ENCODE measurements at regions not wholly inside any gene's neighbourhood (a gene's known extent, or its start where the extent isn't known, plus 50 kb on each side); places are given as distances from the start of the nearest gene placed in this dataset.

DNA sequence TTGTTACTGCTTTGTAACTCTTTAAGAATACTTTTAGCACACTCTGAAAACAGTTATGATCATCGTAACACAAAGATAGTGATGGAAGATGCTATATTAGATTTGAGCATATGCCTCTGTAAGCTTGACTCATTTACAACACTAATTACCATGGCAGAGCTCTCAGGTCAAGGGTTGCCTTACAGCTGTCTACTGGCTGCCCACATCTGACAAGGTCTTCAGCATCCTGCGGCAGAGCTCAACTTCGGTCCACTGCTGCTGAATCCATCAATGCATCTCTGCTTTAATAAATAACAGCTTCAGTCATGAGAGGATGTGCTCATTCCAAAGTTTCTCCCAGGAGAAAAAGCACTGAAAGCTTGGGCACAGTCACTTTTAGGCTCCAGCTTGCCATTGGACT is 449.4 kb downstream of the RASEF start:
- TF ChIP-seq, protein P1, sequence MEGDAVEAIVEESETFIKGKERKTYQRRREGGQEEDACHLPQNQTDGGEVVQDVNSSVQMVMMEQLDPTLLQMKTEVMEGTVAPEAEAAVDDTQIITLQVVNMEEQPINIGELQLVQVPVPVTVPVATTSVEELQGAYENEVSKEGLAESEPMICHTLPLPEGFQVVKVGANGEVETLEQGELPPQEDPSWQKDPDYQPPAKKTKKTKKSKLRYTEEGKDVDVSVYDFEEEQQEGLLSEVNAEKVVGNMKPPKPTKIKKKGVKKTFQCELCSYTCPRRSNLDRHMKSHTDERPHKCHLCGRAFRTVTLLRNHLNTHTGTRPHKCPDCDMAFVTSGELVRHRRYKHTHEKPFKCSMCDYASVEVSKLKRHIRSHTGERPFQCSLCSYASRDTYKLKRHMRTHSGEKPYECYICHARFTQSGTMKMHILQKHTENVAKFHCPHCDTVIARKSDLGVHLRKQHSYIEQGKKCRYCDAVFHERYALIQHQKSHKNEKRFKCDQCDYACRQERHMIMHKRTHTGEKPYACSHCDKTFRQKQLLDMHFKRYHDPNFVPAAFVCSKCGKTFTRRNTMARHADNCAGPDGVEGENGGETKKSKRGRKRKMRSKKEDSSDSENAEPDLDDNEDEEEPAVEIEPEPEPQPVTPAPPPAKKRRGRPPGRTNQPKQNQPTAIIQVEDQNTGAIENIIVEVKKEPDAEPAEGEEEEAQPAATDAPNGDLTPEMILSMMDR (IDR thresholded peaks at IDR 0.05; ENCODE audit: insufficient read depth, low read length, poor library complexity, severe bottlenecking) = no peak
- no peak for TF ChIP-seq EZH2phosphoT487 (conservative IDR thresholded peaks at IDR 0.05; ENCODE audit: low read length)
